ENCODE measurements at regions not wholly inside any gene's neighbourhood (a gene's known extent, or its start where the extent isn't known, plus 50 kb on each side); places are given as distances from the start of the nearest gene placed in this dataset.

DNA sequence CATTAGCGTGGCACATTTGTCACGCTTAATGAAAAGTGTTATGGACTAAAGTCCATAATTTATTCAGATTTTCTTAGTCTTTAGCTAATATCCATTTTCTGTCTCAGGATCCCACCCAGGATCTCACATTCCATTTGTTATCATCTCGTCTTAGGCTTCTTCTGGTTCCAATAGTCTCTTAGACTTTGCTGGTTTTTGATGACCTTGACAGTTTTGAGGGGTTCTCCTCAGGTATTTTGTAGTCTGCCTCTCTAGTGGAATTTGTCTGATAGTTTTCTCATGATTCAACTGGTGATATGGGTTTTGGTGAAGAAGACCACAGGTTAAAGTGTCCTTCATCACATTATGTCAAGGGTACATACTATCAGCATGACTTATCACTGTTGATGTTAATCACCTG lies 66.0 kb upstream of the GPR26 start (continued):
- no peak for TF ChIP-seq PHF8 (conservative IDR thresholded peaks at IDR 0.05; ENCODE audit: low read depth, low read length)
- TF ChIP-seq SIN3A (conservative IDR thresholded peaks at IDR 0.05 in 1 of 2, IDR thresholded peaks at IDR 0.05 in 1 of 2; ENCODE audit: low read depth in 1 of 2, low read length in 2 of 2), result no peak
- TF ChIP-seq CHD1 (IDR thresholded peaks at IDR 0.05; ENCODE audit: low read depth, low read length), result no peak
- no peak for TF ChIP-seq EP300 (IDR thresholded peaks at IDR 0.05; ENCODE audit: borderline replicate concordance in 1 of 2, low read depth in 2 of 2, low read length in 2 of 2)
- TF ChIP-seq TEAD4 (IDR thresholded peaks at IDR 0.05; ENCODE audit: low read depth, low read length), result no peak
- no peak for TF ChIP-seq SP4 (IDR thresholded peaks at IDR 0.05; ENCODE audit: low read length)
- TF ChIP-seq KDM4A (IDR thresholded peaks at IDR 0.05; ENCODE audit: low read depth, low read length, severe bottlenecking), result no peak
- TF ChIP-seq GABPA (IDR thresholded peaks at IDR 0.05; ENCODE audit: borderline replicate concordance, insufficient read depth, low read length), result no peak
- TF ChIP-seq SP2 (IDR thresholded peaks at IDR 0.05; ENCODE audit: low read length), result no peak
- TF ChIP-seq BRCA1 (IDR thresholded peaks at IDR 0.05; ENCODE audit: low read depth, low read length), result no peak
- TF ChIP-seq POLR2A (IDR thresholded peaks at IDR 0.05; ENCODE audit: control extremely low read depth in 1 of 2, low read depth in 2 of 2, low read length in 2 of 2), result no peak
- TF ChIP-seq RNF2 (IDR thresholded peaks at IDR 0.05; ENCODE audit: borderline replicate concordance, low read depth, low read length, missing control alignments, poor library complexity, severe bottlenecking), result no peak
- TF ChIP-seq EGR1 (IDR thresholded peaks at IDR 0.05; ENCODE audit: borderline replicate concordance, low read depth, low read length), result no peak
- no peak for TF ChIP-seq NANOG (IDR thresholded peaks at IDR 0.05; ENCODE audit: insufficient read depth, low read depth, low read length, poor library complexity, severe bottlenecking)
- no peak for TF ChIP-seq EZH2 (IDR thresholded peaks at IDR 0.05; ENCODE audit: low read depth, low read length, severe bottlenecking)
- TF ChIP-seq TAF7 (optimal IDR thresholded peaks at IDR 0.05; ENCODE audit: borderline replicate concordance, low read depth, low read length), result no peak
- TF ChIP-seq BCL11A (IDR thresholded peaks at IDR 0.05; ENCODE audit: low read depth in 2 of 2, low read length in 2 of 2), result no peak

All from H1 (cell line).